Upper lobe of left lung (tissue), 4 donors: ENCODE measurements at regions not wholly inside any gene's neighbourhood (a gene's known extent, or its start where the extent isn't known, plus 50 kb on each side); places are given as distances from the start of the nearest gene placed in this dataset.

ENCODE experiments used
- CTCF ChIP-seq, 6 experiments: fragments of 450-650 bp in 4 of 6; fragments of 200-600 bp in 2 of 6; sonication (generic) in 2 of 6; IDR thresholded peaks; one replicate each; pipeline ENCODE4 v1.5.1; 2016 to 2019; ENCODE audit warnings: antibody characterized with exemption in 6 of 6
- EP300 ChIP-seq, 4 donors: sonication (generic); formaldehyde crosslinking; IDR thresholded peaks; one replicate each; pipeline ENCODE4 v1.5.1; 2017; ENCODE audit warnings: antibody characterized with exemption in 4 of 4, control low read depth in 2 of 4
- POLR2A ChIP-seq, 4 donors: fragments of 450-650 bp; IDR thresholded peaks; one replicate each; pipeline ENCODE4 v1.5.1; 2016 to 2017; ENCODE audit warnings: antibody characterized with exemption in 4 of 4, mild to moderate bottlenecking in 2 of 4

- no peak for TF ChIP-seq CTCF (IDR thresholded peaks at IDR 0.05)
- no peak for TF ChIP-seq POLR2A (IDR thresholded peaks at IDR 0.05)
- no peak for TF ChIP-seq EP300 (IDR thresholded peaks at IDR 0.05)
Measured at GRCh38 chr16:79973320-79973719, 372.8 kb upstream of the MAF start.
